ENCODE measurements at regions not wholly inside any gene's neighbourhood (a gene's known extent, or its start where the extent isn't known, plus 50 kb on each side); places are given as distances from the start of the nearest gene placed in this dataset.

DNA sequence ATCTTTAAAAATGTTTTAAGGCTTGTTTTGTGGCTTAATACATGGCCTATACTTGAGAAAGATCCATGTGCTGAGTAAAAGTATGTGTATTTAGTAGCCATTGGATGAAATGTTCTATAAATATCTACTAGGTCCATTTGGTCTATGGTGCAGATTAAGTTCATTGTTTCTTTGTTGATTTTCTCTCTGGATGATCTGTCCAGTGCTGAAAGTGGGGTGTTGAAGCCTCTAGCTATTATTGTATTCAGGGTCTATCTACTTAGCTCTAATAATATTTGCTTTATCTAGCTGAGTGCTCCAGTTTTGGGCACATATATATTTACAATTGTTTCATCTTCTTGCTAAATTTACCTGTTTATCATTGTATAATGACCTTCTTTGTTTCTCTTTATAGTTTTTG, 272.2 kb upstream of the NR4A3 start:
- TF ChIP-seq, protein P1, sequence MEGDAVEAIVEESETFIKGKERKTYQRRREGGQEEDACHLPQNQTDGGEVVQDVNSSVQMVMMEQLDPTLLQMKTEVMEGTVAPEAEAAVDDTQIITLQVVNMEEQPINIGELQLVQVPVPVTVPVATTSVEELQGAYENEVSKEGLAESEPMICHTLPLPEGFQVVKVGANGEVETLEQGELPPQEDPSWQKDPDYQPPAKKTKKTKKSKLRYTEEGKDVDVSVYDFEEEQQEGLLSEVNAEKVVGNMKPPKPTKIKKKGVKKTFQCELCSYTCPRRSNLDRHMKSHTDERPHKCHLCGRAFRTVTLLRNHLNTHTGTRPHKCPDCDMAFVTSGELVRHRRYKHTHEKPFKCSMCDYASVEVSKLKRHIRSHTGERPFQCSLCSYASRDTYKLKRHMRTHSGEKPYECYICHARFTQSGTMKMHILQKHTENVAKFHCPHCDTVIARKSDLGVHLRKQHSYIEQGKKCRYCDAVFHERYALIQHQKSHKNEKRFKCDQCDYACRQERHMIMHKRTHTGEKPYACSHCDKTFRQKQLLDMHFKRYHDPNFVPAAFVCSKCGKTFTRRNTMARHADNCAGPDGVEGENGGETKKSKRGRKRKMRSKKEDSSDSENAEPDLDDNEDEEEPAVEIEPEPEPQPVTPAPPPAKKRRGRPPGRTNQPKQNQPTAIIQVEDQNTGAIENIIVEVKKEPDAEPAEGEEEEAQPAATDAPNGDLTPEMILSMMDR (IDR thresholded peaks at IDR 0.05; ENCODE audit: low read depth, low read length): no peak
- H3K4me3 ChIP-seq (ENCODE audit: low read depth, low read length): no peak overlapping the region
- no peaks in the 10 kb centered on the region for H3K36me3 ChIP-seq
- no peak for DNase-seq
- H3K9me3 ChIP-seq: no peaks in the 10 kb centered on the region
- H3K4me1 ChIP-seq: no peaks in the 10 kb centered on the region
- no peaks in the 10 kb centered on the region for H3K27me3 ChIP-seq

DNA sequence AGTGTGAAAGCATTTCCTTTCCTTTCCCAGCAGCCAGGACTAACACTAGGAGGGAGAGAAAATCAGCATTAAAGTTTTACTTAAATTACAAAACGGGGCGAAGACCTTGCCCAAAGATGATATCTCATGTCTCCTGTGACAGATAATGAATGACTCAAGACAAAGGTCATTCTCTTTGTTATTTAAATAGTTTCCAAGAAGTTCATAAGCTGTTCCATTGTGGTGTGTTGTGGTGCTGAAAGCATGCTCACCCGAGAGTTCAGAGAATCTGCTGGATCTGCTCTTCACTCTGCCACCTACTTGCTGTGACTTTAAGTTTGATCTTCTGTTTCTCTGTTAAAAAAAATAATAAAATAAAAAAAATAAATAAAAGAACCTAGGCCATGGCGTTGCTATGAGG, 265.9 kb upstream of the NR4A3 start:
- Histone ChIP-seq H3K4me3 (ENCODE audit: low read depth, low read length) (no peak overlapping the region), H3K9me3 (no peaks in the 10 kb centered on the region), H3K27me3 (no peaks in the 10 kb centered on the region), H3K36me3 (no peaks in the 10 kb centered on the region), H3K4me1 (no peaks in the 10 kb centered on the region)
- TF ChIP-seq, protein P1 (IDR thresholded peaks at IDR 0.05; ENCODE audit: low read depth, low read length): no peak
- no peak for DNase-seq

DNA sequence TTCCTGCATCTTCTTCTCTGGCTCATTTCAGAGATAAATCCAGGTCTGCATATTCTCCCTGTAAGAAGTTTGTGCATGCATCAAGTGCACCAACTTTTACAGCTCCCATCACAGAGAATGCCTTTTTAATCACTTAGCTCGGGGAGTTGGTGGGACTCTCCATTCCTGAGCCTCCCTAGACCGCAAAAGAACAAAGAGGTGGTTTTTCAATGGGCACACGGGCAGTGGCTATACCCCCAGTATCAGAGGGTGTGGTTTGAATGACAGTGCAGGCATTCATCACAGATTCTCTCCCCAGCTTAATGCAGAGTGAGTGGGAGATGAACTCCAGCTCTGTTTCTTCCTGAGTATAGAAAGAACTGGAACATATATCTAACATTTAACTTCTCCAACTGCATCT, 264.7 kb upstream of the NR4A3 start:
- Histone ChIP-seq H3K36me3 (no peaks in the 10 kb centered on the region), H3K4me3 (ENCODE audit: low read depth, low read length) (no peak overlapping the region), H3K27me3 (no peaks in the 10 kb centered on the region), H3K9me3 (no peaks in the 10 kb centered on the region), H3K4me1 (no peaks in the 10 kb centered on the region; the same call in 1 of the 2 replicates)
- no peak for DNase-seq
- TF ChIP-seq, protein P1 (IDR thresholded peaks at IDR 0.05; ENCODE audit: low read depth, low read length): no peak

DNA sequence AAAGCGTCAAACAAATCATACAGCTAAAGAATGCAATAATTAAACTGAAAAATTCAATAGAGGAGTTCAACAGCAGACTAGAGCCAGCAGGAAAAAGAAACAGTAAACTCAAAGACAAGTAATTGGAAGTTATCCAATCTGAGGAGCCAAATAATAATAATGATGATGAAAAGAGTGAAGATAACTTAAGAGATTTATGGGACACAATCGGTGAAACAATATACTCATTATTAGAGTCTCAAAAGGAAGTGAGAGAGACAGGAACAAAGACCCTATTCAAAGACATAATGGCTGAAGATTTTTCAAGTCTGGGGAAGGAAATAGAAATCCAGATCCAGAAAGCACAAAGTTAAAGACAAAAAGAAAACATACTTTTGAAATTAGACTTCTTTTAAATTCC, 263.9 kb upstream of the NR4A3 start:
- DNase-seq: no peak
- TF ChIP-seq, protein P1 (IDR thresholded peaks at IDR 0.05; ENCODE audit: low read depth, low read length): no peak

DNA sequence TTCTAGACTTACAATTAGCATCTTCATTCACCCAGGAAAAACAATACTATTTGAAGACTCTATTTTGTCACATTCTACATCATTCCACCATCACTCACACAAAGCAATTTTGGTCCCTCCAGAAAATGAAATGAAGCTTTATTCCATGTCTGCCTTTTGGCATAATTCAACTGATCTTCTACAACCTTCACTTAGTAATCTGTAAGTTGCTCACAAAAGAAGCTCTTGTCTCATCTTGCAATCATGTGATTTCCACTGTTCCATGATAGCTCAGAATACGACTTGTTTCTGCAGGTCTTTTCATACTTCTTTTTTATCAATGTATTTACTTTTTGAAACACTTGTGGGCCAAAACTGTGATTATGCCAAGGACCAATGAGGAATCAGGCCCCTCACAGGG, 261.9 kb upstream of the NR4A3 start:
- TF ChIP-seq, protein P1 (IDR thresholded peaks at IDR 0.05; ENCODE audit: low read depth, low read length): no peak
- no peak for DNase-seq
- no peaks in the 10 kb centered on the region; the same call in 1 of the 2 replicates for H3K4me1 ChIP-seq
- no peaks in the 10 kb centered on the region for H3K36me3 ChIP-seq
- no peaks in the 10 kb centered on the region for H3K9me3 ChIP-seq
- no peaks in the 10 kb centered on the region for H3K27me3 ChIP-seq
- no peak overlapping the region for H3K4me3 ChIP-seq (ENCODE audit: low read depth, low read length)

More for the DNA sequence above, 263.9 kb upstream of the NR4A3 start:
- H3K4me1 ChIP-seq: no peaks in the 10 kb centered on the region; the same call in 1 of the 2 replicates
- no peaks in the 10 kb centered on the region for H3K9me3 ChIP-seq
- no peaks in the 10 kb centered on the region for H3K27me3 ChIP-seq
- no peak overlapping the region for H3K4me3 ChIP-seq (ENCODE audit: low read depth, low read length)
- no peaks in the 10 kb centered on the region for H3K36me3 ChIP-seq

DNA sequence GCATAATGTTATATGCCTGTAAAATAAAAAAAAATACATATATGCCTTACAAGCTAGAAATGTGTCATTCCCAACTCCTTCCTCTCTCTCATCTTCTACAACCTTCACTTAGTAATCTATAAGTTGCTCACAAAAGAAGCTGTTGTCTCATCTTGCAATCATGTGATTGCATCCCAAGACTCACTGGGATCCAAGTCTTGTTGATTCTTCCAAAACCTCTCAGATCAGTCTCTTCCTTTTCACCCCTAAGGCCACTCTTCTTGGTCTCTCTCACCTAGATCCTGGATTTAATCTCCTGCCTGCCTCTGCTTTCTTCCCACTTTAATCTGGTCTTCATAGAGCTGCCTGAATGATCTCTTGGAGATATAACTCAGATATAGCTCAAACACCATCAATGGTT, 261.1 kb upstream of the NR4A3 start:
- Histone ChIP-seq H3K4me3 (ENCODE audit: low read depth, low read length) (no peak overlapping the region), H3K36me3 (no peaks in the 10 kb centered on the region), H3K4me1 (no peaks in the 10 kb centered on the region; the same call in 1 of the 2 replicates), H3K27me3 (no peaks in the 10 kb centered on the region), H3K9me3 (no peaks in the 10 kb centered on the region)
- DNase-seq: no peak
- TF ChIP-seq, protein P1 (IDR thresholded peaks at IDR 0.05; ENCODE audit: low read depth, low read length): no peak

All from BE2C (cell line).